Keratinocyte (primary cell): ENCODE measurements at regions not wholly inside any gene's neighbourhood (a gene's known extent, or its start where the extent isn't known, plus 50 kb on each side); places are given as distances from the start of the nearest gene placed in this dataset.

Experiments used
- CTCF ChIP-seq, 3 experiments: IDR thresholded peaks in 1 of 3; conservative IDR thresholded peaks in 1 of 3; optimal IDR thresholded peaks in 1 of 3; 2 replicates in 2 of 3; 3 replicates in 1 of 3; pipeline versions ENCODE3 to v1.5.1; 2011; ENCODE audit warnings: low read length in 3 of 3, mild to moderate bottlenecking in 3 of 3, moderate library complexity in 2 of 3, control low read depth in 1 of 3, inconsistent platforms in 1 of 3; ENCODE audit not compliant: insufficient read depth in 2 of 3; ENCODE audit errors: extremely low read depth in 1 of 3
- EZH2 ChIP-seq: IDR thresholded peaks from one replicate; pipeline ENCODE4 v1.6.1; 2012; ENCODE audit warnings: inconsistent platforms, mild to moderate bottlenecking, low read length, moderate library complexity

- TF ChIP-seq CTCF (optimal IDR thresholded peaks at IDR 0.05 in 1 of 3, IDR thresholded peaks at IDR 0.05 in 1 of 3, conservative IDR thresholded peaks at IDR 0.05 in 1 of 3; ENCODE audit: extremely low read depth in 1 of 3, insufficient read depth in 2 of 3, low read length in 3 of 3) = no peak
- TF ChIP-seq EZH2 = no peak
Observed at GRCh38 chr6:81331526-81331925, 421.0 kb downstream of the TENT5A start.
